HG02610 (cell line): ENCODE measurements at regions not wholly inside any gene's neighbourhood (a gene's known extent, or its start where the extent isn't known, plus 50 kb on each side); places are given as distances from the start of the nearest gene placed in this dataset.
"Not testable (repeated sequence)": the region's sequence is repeated elsewhere in the genome, so short reads cannot be mapped to it uniquely, and the experiment has no call there.

Source experiments
- ATAC-seq: cut with Tn5 transposase; IDR thresholded peaks from one replicate; pipeline ENCODE4 v1.9.1; 2021; ENCODE audit warnings: mild to moderate bottlenecking, moderate library complexity; ENCODE audit not compliant: unreplicated experiment

DNA sequence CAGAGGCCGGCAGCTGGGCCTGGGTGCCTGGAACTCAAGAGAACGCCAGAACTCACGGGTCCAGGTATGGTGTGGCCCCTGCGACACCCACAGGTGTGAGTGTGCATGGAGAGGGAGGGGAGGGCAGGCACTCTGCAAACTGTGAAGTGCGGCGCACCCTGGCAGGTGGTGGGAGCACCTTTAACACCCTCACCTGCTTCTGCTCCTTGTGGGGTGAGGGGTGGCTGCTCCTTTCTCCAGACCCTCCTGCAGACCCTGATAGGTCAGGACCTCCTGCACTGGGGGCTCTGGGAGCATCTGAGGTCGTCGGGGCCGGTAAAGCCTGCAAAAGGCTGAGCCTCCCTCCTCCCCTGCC, 324.7 kb upstream of the SFSWAP start:
- ATAC-seq = no peak

- no peak for ATAC-seq
These were observed 324.1 kb upstream of the SFSWAP start for GRCh38 chr12:131386781-131387180.

GRCh38 chr12:131387281-131388163, 323.4 kb upstream of the SFSWAP start:
- no peak for ATAC-seq

DNA sequence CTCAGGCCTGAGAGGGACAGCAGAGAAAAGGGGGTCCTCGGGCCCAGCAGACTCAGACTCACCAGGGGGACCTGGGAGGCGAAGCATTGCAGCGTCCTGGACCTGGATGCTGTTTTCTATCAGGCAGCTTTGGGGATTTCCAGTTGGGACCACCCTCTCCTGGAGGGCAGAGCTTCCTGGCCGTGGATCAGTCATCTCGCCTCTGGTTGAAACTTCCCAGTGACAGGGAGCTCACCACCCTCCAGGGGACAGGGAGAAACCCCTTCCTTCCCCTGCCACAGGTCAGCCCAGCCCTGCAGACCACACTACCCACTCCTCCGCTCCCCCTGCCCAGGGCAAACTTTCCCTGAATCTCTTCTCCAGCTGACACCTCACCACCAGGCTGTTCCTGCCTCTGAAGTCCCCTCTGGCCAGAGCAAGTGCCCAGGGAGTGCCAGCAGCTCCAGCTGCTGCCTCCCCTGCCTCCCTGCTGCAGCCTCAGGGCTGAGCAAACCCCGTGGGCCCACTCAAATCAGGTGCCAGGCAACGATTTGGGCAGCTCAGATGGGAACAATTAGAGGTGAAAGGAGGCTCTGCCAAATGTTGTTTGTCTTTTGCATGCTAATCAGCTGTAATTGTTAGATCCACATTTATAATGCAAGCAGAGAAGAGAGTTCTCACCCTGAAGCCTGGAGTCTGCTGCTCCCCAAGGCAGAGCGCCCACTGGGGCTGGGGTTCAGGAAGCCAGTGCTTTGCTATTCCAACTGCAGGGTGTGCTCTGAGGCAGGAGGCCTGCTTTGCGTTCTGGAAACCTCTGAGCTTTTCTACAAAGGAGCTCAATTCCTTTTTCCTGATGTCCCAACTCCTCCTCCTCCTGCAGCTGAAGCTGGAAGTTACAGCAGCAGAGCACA, 322.5 kb upstream of the SFSWAP start:
- ATAC-seq = not testable (repeated sequence)

- no peak for ATAC-seq
These were observed 321.6 kb upstream of the SFSWAP start for GRCh38 chr12:131389054-131390013.

GRCh38 chr12:131390412-131391334, 320.2 kb upstream of the SFSWAP start:
- no peak for ATAC-seq

- ATAC-seq = no peak
These were observed 319.5 kb upstream of the SFSWAP start for GRCh38 chr12:131391399-131391798.

- ATAC-seq = not testable (repeated sequence)
These were observed 316.1 kb upstream of the SFSWAP start for GRCh38 chr12:131394752-131395151.

- ATAC-seq = not testable (repeated sequence)
These were observed 315.6 kb upstream of the SFSWAP start for GRCh38 chr12:131395209-131395684.

DNA sequence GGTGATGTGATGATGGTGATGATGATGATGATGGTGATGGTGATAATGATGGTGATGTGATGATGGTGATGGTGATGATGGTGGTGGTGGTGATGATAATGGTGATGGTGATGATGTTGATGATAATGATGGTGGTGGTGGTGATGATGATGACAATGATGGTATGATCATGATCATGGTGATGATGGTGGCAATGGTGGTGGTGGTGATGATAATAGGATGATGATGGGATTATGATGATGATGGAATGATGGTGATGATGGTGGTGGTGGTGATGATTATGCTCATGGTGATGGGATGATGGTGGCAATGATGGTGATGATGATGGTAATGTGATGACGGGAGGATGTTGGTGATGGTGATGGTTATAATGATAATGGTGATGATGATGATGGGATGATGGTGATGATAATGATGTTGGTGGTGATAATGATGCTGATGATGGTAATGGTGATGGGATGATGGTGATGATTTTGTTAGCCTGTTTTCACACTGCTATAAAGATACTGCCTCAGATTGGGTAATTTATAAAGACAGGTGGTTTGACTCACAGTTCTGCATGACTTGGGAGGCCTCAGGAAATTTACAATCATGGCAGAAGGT, 314.8 kb upstream of the SFSWAP start:
- ATAC-seq = no peak

DNA sequence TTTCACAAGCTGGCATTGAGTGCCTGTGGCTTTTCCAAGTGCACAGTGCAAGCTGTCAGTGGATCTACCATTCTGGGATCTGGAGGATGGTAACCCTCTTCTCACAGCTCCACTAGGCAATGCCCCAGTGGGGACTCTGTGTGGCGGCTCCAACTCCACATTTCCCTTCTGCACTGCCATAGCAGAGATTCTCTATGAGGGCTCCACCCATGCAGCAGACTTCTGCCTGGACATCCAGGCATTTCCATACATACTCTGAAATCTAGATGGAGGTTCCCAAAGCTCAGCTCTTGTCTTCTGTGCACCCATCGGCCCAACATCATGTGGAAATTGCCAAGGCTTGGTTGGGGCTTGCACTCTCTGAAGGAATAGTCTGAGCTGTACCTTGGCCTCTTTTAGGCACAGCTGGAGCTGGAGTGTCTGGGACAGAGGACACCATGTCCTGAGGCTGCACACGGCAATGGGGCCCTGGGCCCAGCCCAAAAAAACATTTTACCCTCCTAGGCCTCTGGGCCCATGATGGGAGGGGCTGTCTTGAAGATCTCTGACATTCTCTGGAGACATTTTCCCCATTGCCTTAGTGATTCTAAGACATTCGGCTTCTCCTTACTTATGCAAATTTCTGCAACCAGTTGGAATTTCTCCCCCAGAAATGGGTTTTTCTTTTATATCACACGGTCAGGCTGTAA, 313.3 kb upstream of the SFSWAP start:
- ATAC-seq = no peak

- ATAC-seq = no peak
These were observed 311.9 kb upstream of the SFSWAP start for GRCh38 chr12:131399000-131399399.

DNA sequence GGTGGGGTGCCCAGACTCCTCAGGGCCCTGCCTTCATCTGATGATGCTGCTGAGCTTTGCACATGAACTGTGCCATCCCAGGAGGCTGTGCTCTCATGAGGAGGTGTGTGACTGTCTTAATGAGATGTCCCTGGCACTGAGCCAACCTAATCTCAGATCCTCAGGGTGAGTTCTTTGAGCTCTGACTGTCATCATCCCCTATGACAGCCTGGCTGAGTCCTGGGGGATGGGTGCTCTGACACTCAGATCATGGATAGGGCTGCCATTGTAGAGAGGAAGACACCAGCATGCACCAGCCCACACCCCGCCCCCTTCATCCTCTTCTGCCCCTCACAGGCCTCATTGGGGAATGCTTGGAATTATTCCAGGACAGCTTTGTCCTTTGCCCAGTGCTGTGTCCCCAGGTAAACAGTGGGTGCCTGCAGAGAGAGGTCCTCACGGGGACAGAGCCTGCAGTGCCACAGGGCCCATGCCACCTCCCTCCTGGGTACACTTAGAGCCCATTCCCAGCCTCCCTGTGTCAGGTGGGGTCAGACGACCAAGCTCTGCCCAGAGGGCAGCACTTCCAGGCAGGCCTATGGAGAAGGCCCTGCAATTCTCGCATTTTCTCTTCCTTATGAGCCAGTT, 310.1 kb upstream of the SFSWAP start:
- ATAC-seq = not testable (repeated sequence)

GRCh38 chr12:131401907-131402633, 308.8 kb upstream of the SFSWAP start:
- not testable (repeated sequence) for ATAC-seq

- no peak for ATAC-seq
These were observed 308.0 kb upstream of the SFSWAP start for GRCh38 chr12:131402781-131403396.

DNA sequence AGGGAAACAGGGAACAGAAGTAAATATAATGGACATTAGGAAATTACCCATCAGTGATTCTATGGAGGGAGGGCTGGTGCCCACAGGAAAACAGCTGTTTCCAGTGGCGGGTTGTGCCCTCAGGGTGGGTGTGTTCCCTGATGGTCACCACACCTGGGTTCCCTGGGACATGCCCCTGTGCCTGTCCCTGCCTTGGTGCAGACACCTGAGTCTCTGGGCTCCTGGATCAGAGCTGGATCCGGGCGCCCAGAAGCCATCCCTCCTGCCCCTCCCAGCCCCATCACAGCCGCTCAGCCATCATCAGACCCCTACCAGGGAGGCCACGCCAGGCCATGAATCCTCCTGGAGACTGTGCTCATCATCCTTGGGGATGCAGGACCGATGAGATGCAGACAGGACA, 307.2 kb upstream of the SFSWAP start:
- ATAC-seq = no peak

GRCh38 chr12:131404705-131405104, 306.2 kb upstream of the SFSWAP start:
- ATAC-seq = no peak
